H9 (cell line): ENCODE measurements at regions not wholly inside any gene's neighbourhood (a gene's known extent, or its start where the extent isn't known, plus 50 kb on each side); places are given as distances from the start of the nearest gene placed in this dataset.

Experiments used
- DNase-seq: peaks from one replicate; pipeline ENCODE4 v3.0.0-alpha.2; 2017
- H2AFZ ChIP-seq: one replicate; pipeline ENCODE4 v1.6.1; 2013; ENCODE audit warnings: mild to moderate bottlenecking, low read length, control low read depth, moderate library complexity
- H2AK5ac ChIP-seq: 2 replicates; pipeline ENCODE4 v1.6.1; 2013; ENCODE audit warnings: low read length, control low read depth, mixed read lengths; ENCODE audit not compliant: insufficient read length
- H2BK120ac ChIP-seq: one replicate; pipeline ENCODE4 v1.6.1; 2013; ENCODE audit warnings: low read depth, mild to moderate bottlenecking, low read length, control low read depth, inconsistent platforms; ENCODE audit not compliant: poor library complexity, severe bottlenecking
- H2BK12ac ChIP-seq: 2 replicates; pipeline ENCODE4 v1.6.1; 2013; ENCODE audit warnings: low read length, control low read depth, mixed read lengths, low read depth; ENCODE audit not compliant: insufficient read length
- H2BK15ac ChIP-seq: 2 replicates; pipeline ENCODE4 v1.6.1; 2013; ENCODE audit warnings: low read depth, low read length, control low read depth
- H2BK20ac ChIP-seq: one replicate; pipeline ENCODE4 v1.6.1; 2013; ENCODE audit warnings: low read depth, mild to moderate bottlenecking, low read length, control low read depth, inconsistent platforms; ENCODE audit not compliant: poor library complexity, severe bottlenecking
- H2BK5ac ChIP-seq: 2 replicates; pipeline ENCODE4 v1.6.1; 2013; ENCODE audit warnings: low read length, control low read depth, mixed read lengths; ENCODE audit not compliant: insufficient read length
- H3K14ac ChIP-seq: 2 replicates; pipeline ENCODE4 v1.6.1; 2013; ENCODE audit warnings: low read length, control low read depth; ENCODE audit not compliant: insufficient read depth
- H3K18ac ChIP-seq: 2 replicates; pipeline ENCODE4 v1.6.1; 2013; ENCODE audit warnings: low read depth, mild to moderate bottlenecking, mixed read lengths, low read length, control low read depth; ENCODE audit not compliant: insufficient read length
- H3K23ac ChIP-seq: 2 replicates; pipeline ENCODE4 v1.6.1; 2013; ENCODE audit warnings: low read length, control low read depth, mixed read lengths, low read depth; ENCODE audit not compliant: insufficient read length
- H3K23me2 ChIP-seq: 2 replicates; pipeline ENCODE4 v1.6.1; 2013; ENCODE audit warnings: low read depth, mild to moderate bottlenecking, mixed read lengths, low read length, control low read depth; ENCODE audit not compliant: insufficient read length, poor library complexity, severe bottlenecking
- H3K27ac ChIP-seq: 2 replicates; pipeline ENCODE4 v1.5.1; 2013; ENCODE audit warnings: low read length, control low read depth, mixed read lengths, low read depth; ENCODE audit not compliant: insufficient read length
- H3K27me3 ChIP-seq: 2 replicates; pipeline ENCODE4 v1.6.1; 2013; ENCODE audit warnings: low read length, control low read depth, inconsistent platforms; ENCODE audit not compliant: insufficient read depth
- H3K4ac ChIP-seq: 2 replicates; pipeline ENCODE4 v1.6.1; 2013; ENCODE audit warnings: low read depth, mild to moderate bottlenecking, control low read depth, inconsistent platforms, low read length, moderate library complexity
- H3K4me1 ChIP-seq: 2 replicates; pipeline ENCODE4 v1.6.1; 2013; ENCODE audit warnings: low read length, control low read depth, inconsistent platforms; ENCODE audit not compliant: insufficient read depth
- H3K4me2 ChIP-seq: 2 replicates; pipeline ENCODE4 v1.6.1; 2013; ENCODE audit warnings: low read length, control low read depth, mixed read lengths; ENCODE audit not compliant: insufficient read length, insufficient read depth
- H3K56ac ChIP-seq: 2 replicates; pipeline ENCODE4 v1.6.1; 2013; ENCODE audit warnings: low read depth, mild to moderate bottlenecking, mixed read lengths, low read length, control low read depth; ENCODE audit not compliant: insufficient read length
- H3K79me1 ChIP-seq: 2 replicates; pipeline ENCODE4 v1.6.1; 2013; ENCODE audit warnings: low read depth, mild to moderate bottlenecking, moderate library complexity, low read length, control low read depth, inconsistent platforms; ENCODE audit not compliant: insufficient read depth, poor library complexity, severe bottlenecking
- H3K79me2 ChIP-seq: 2 replicates; pipeline ENCODE4 v1.6.1; 2013; ENCODE audit warnings: low read length, control low read depth, inconsistent platforms; ENCODE audit not compliant: insufficient read depth
- H3K9ac ChIP-seq: 2 replicates; pipeline ENCODE4 v1.6.1; 2013; ENCODE audit warnings: low read length, control low read depth, mixed read lengths; ENCODE audit not compliant: insufficient read length; ENCODE audit errors: extremely low read depth
- H3K9me3 ChIP-seq: one replicate; pipeline ENCODE4 v1.6.1; 2013; ENCODE audit warnings: low read depth, low read length, inconsistent platforms; ENCODE audit not compliant: control insufficient read depth
- H3T11ph ChIP-seq: one replicate; pipeline ENCODE4 v1.6.1; 2013; ENCODE audit warnings: mild to moderate bottlenecking, low read length, control low read depth, inconsistent platforms
- H4K20me1 ChIP-seq: one replicate; pipeline ENCODE4 v1.6.1; 2013; ENCODE audit not compliant: control insufficient read depth, insufficient read length, insufficient read depth
- H4K5ac ChIP-seq: 2 replicates; pipeline ENCODE4 v1.6.1; 2013; ENCODE audit warnings: low read depth, mild to moderate bottlenecking, mixed read lengths, low read length, control low read depth; ENCODE audit not compliant: insufficient read length
- H4K8ac ChIP-seq: replicated peaks from 2 replicates; pipeline ENCODE4 v1.6.1; 2013; ENCODE audit warnings: low read length, control low read depth, mixed read lengths, low read depth; ENCODE audit not compliant: insufficient read length
- H4K91ac ChIP-seq: 2 replicates; pipeline ENCODE4 v1.6.1; 2013; ENCODE audit warnings: low read depth, mild to moderate bottlenecking, moderate library complexity, mixed read lengths, low read length, control low read depth; ENCODE audit not compliant: insufficient read length
- H3K27ac Mint-ChIP-seq, 3 experiments: 2 replicates in 2 of 3; 3 replicates in 1 of 3; pipeline ENCODE4 v1.8.0; 2020 to 2021; ENCODE audit warnings: mixed read lengths in 3 of 3, mild to moderate bottlenecking in 1 of 3, moderate library complexity in 1 of 3
- H3K27me3 Mint-ChIP-seq: 2 replicates; pipeline ENCODE4 v1.8.0; 2021; ENCODE audit warnings: low read depth, mild to moderate bottlenecking, moderate library complexity, mixed read lengths
- H3K36me3 Mint-ChIP-seq, 3 experiments: 2 replicates in 2 of 3; 3 replicates in 1 of 3; pipeline ENCODE4 v1.8.0; 2020 to 2021; ENCODE audit warnings: low read depth in 3 of 3, mixed read lengths in 3 of 3; ENCODE audit not compliant: insufficient read depth in 1 of 3
- H3K4me1 Mint-ChIP-seq, 2 experiments: 2 replicates each; pipeline ENCODE4 v1.8.0; 2020; ENCODE audit warnings: mixed read lengths in 2 of 2
- H3K4me3 Mint-ChIP-seq, 2 experiments: 2 replicates in 1 of 2; 3 replicates in 1 of 2; pipeline ENCODE4 v1.8.0; 2020 to 2021; ENCODE audit warnings: mild to moderate bottlenecking in 2 of 2, mixed read lengths in 2 of 2, moderate library complexity in 1 of 2
- H3K9me3 Mint-ChIP-seq, 2 experiments: 2 replicates in 1 of 2; 3 replicates in 1 of 2; pipeline ENCODE4 v1.8.0; 2020; ENCODE audit warnings: mild to moderate bottlenecking in 2 of 2, mixed read lengths in 2 of 2, moderate library complexity in 1 of 2
- WGBS: extraction: QIAGEN DNeasy Blood & Tissue Kit; methylation state at CpG from one replicate; pipeline ENCODE4 v1.1.7; 2013; ENCODE audit warnings: missing lambda C conversion rate, low lambda C conversion rate, mixed read lengths; ENCODE audit not compliant: insufficient read length; ENCODE audit errors: extremely low coverage; 5-methylcytosine and 5-hydroxymethylcytosine counted together
- TF ChIP-seq, protein P1 (sequence below): fragments of 200-600 bp; sonication (generic); conservative IDR thresholded peaks from 3 replicates; pipeline ENCODE4 v1.8.0; 2021; ENCODE audit warnings: antibody characterized with exemption, mild to moderate bottlenecking

DNA sequence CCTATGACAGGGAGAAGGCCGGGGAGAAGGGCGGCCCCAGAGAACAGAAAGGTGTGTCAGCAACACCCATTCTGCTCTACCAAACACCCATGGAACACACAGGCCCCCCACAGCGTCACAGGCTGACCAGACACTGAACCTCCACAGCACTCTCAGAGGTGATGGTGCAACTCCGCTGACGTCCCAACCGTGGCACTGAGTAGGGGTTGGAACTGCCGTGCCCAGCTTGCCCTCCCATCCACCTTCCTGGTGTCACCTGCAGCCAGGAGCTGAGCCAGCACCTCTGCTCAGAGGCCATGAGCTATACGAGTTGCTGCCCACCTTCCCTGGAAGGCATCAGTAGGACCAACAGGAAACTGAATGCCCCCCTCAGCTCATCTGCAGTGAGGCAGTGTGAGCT lies 412.9 kb upstream of the SALL3 start:
- Histone ChIP-seq H3K27me3 (no peaks in the 10 kb centered on the region), H3K56ac (no peak overlapping the region), H3K9ac (no peak overlapping the region), H3K18ac (no peak overlapping the region), H3K23me2 (no peaks in the 10 kb centered on the region), H3K79me2 (no peaks in the 10 kb centered on the region), H2BK15ac (no peak overlapping the region), H3K27ac (no peak overlapping the region), H2BK120ac (no peak overlapping the region), H3K9me3 (no peaks in the 10 kb centered on the region), H3K14ac (no peak overlapping the region; the same call in 1 of the 2 replicates), H3K23ac (no peak overlapping the region), H2BK5ac (no peak overlapping the region), H3K4ac (no peak overlapping the region), H2AFZ (no peak overlapping the region), H2BK12ac (no peak overlapping the region), H3K4me1 (no peaks in the 10 kb centered on the region), H3T11ph (no peak overlapping the region), H2BK20ac (no peak overlapping the region), H4K5ac (no peak overlapping the region), H3K79me1 (no peaks in the 10 kb centered on the region), H4K8ac (no peak overlapping the region), H4K91ac (no peak overlapping the region), H3K4me2 (no peak overlapping the region), H2AK5ac (no peak overlapping the region), H4K20me1 (no peaks in the 10 kb centered on the region)
- no CpG with 5 or more reads among the region's 8 CpGs for WGBS
- Mint-ChIP-seq H3K9me3 (peaks cover 21% of the 10 kb centered on the region in 2 experiments), H3K27ac (no peak overlapping the region), H3K36me3 (peaks cover 4 to 11% (median 9%) of the 10 kb centered on the region in 3 experiments; a peak in 5 of 7 replicates), H3K4me1 (peaks cover 2 to 10% of the 10 kb centered on the region in 2 experiments; a peak in 2 of 4 replicates), H3K27me3 (no peaks in the 10 kb centered on the region), H3K4me3 (no peak overlapping the region)
- no peak for DNase-seq
- TF ChIP-seq, protein P1, sequence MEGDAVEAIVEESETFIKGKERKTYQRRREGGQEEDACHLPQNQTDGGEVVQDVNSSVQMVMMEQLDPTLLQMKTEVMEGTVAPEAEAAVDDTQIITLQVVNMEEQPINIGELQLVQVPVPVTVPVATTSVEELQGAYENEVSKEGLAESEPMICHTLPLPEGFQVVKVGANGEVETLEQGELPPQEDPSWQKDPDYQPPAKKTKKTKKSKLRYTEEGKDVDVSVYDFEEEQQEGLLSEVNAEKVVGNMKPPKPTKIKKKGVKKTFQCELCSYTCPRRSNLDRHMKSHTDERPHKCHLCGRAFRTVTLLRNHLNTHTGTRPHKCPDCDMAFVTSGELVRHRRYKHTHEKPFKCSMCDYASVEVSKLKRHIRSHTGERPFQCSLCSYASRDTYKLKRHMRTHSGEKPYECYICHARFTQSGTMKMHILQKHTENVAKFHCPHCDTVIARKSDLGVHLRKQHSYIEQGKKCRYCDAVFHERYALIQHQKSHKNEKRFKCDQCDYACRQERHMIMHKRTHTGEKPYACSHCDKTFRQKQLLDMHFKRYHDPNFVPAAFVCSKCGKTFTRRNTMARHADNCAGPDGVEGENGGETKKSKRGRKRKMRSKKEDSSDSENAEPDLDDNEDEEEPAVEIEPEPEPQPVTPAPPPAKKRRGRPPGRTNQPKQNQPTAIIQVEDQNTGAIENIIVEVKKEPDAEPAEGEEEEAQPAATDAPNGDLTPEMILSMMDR = no peak
